K562 (cell line): ENCODE measurements at regions not wholly inside any gene's neighbourhood (a gene's known extent, or its start where the extent isn't known, plus 50 kb on each side); places are given as distances from the start of the nearest gene placed in this dataset.

Experiments
- ATAC-seq: fragments of 200-7000 bp; cut with Tn5 transposase; 3 replicates; pipeline ENCODE4 v1.9.1; 2020; ENCODE audit warnings: moderate library complexity
- BruUV-seq: library from RNA; stranded (reverse); fragments of 400-500 nt; replicated peaks from 2 replicates; lab custom pipeline; 2021; lab: Mats Ljungman, UMichigan
- CTCF ChIA-PET: fragments of 300-600 bp; formaldehyde crosslinking; extraction: SDS; loops from one replicate; lab custom pipeline; 2021; ENCODE audit warnings: low intra/inter-chr PET ratio; lab: Yijun Ruan, JAX
- POLR2A ChIA-PET: fragments of 300-600, 350-650 bp; sonication (Branson Sonifier 250); formaldehyde crosslinking; extraction: SDS; loops from one replicate; lab custom pipeline; 2021; ENCODE audit warnings: antibody characterized with exemption, inconsistent platforms; lab: Yijun Ruan, JAX
- DNase-seq, 4 experiments: peaks; one replicate each; pipeline versions ENCODE4 v3.0.0 to v3.0.0-alpha.2; 2011 to 2018; ENCODE audit warnings: low spot score in 3 of 4, mixed read lengths in 3 of 4; ENCODE audit errors: extremely low read depth in 1 of 4
- FAIRE-seq: peaks from 2 replicates; lab custom pipeline; 2011; peaks lifted over from hg19 to GRCh38; lab: Jason Lieb, UNC
- H2AFZ ChIP-seq: 2 replicates; pipeline ENCODE4 v1.6.0; 2011; ENCODE audit warnings: low read depth, low read length, control low read depth, inconsistent platforms
- H3K27ac ChIP-seq: fragments of 200-600 bp; 3 replicates; pipeline ENCODE4 v1.8.0; 2011; ENCODE audit warnings: low read depth, mild to moderate bottlenecking, control low read depth, inconsistent platforms, low read length, moderate library complexity, mixed read lengths; ENCODE audit errors: extremely low read depth
- H3K27me3 ChIP-seq, 2 experiments: fragments of 300-600 bp in 1 of 2; 2 replicates in 1 of 2; 3 replicates in 1 of 2; pipeline versions ENCODE4 v1.6.0 to v1.8.0; 2011; ENCODE audit warnings: inconsistent platforms in 2 of 2, low read length in 2 of 2, mild to moderate bottlenecking in 1 of 2, mixed read lengths in 1 of 2, moderate library complexity in 1 of 2; ENCODE audit not compliant: control insufficient read depth in 2 of 2, insufficient read depth in 2 of 2
- H3K36me3 ChIP-seq: fragments of 300-600 bp; 3 replicates; pipeline ENCODE4 v1.8.0; 2011; ENCODE audit warnings: mild to moderate bottlenecking, low read length, inconsistent platforms; ENCODE audit not compliant: control insufficient read depth, insufficient read depth
- H3K4me1 ChIP-seq, 2 experiments: fragments of 200-600 bp in 1 of 2; replicated peaks in 1 of 2; 2 replicates in 1 of 2; 3 replicates in 1 of 2; pipeline versions ENCODE4 v1.5.1 to v1.8.0; 2011; ENCODE audit warnings: inconsistent platforms in 2 of 2, low read length in 2 of 2, mild to moderate bottlenecking in 1 of 2, mixed read lengths in 1 of 2, moderate library complexity in 1 of 2; ENCODE audit not compliant: control insufficient read depth in 2 of 2, insufficient read depth in 2 of 2
- H3K4me2 ChIP-seq: 2 replicates; pipeline ENCODE4 v1.6.1; 2011; ENCODE audit warnings: low read length, control low read depth, inconsistent platforms, mixed read lengths; ENCODE audit not compliant: insufficient read depth
- H3K4me3 ChIP-seq: fragments of 200-600 bp; sonication (generic), shearing (Covaris generic); 2 replicates; pipeline ENCODE4 v1.5.1; 2016; ENCODE audit warnings: control low read depth, inconsistent platforms
- H3K79me2 ChIP-seq: fragments of 200-600 bp; 3 replicates; pipeline ENCODE4 v1.8.0; 2011; ENCODE audit warnings: low read length, inconsistent platforms; ENCODE audit not compliant: control insufficient read depth, insufficient read depth
- H3K9ac ChIP-seq, 2 experiments: 2 replicates each; pipeline versions ENCODE4 v1.6.0 to v1.6.1; 2011; ENCODE audit warnings: low read depth in 2 of 2, low read length in 2 of 2, control low read depth in 1 of 2, inconsistent platforms in 1 of 2, mild to moderate bottlenecking in 1 of 2, mixed read lengths in 1 of 2; ENCODE audit not compliant: insufficient read depth in 1 of 2
- H3K9me1 ChIP-seq: one replicate; pipeline ENCODE4 v1.6.0; 2011; ENCODE audit warnings: inconsistent platforms, mild to moderate bottlenecking, low read length, moderate library complexity; ENCODE audit not compliant: control insufficient read depth, insufficient read depth
- H3K9me3 ChIP-seq: replicated peaks from 2 replicates; pipeline ENCODE4 v1.5.1; 2011; ENCODE audit warnings: low read depth, low read length, inconsistent platforms; ENCODE audit not compliant: control insufficient read depth, insufficient read depth
- H4K20me1 ChIP-seq: replicated peaks from 2 replicates; pipeline ENCODE4 v1.6.1; 2011; ENCODE audit warnings: low read length, inconsistent platforms, mixed read lengths; ENCODE audit not compliant: control insufficient read depth, insufficient read depth
- CHD1 ChIP-seq: fragments of 200-600 bp; sonication (generic); IDR thresholded peaks from one replicate; pipeline ENCODE4 v1.6.1; 2012; ENCODE audit warnings: mild to moderate bottlenecking, moderate library complexity, low read length, inconsistent platforms
- GTF2E2 ChIP-seq: fragments of 200-800 bp; sonication (Bioruptor generic); IDR thresholded peaks from 2 replicates; pipeline ENCODE4 v1.6.1; 2016; ENCODE audit warnings: missing genetic modification characterization, missing compliant biosample characterization
- HDAC6 ChIP-seq: IDR thresholded peaks from 2 replicates; pipeline ENCODE4 v1.6.1; 2012; ENCODE audit warnings: low read depth, mild to moderate bottlenecking, control low read depth, inconsistent platforms, low read length, moderate library complexity
- PTTG1 ChIP-seq: fragments of 450-650 bp; IDR thresholded peaks from 2 replicates; pipeline ENCODE4 v1.6.1; 2016; ENCODE audit warnings: low read depth, mild to moderate bottlenecking, missing genetic modification characterization, missing compliant biosample characterization
- SAFB2 ChIP-seq: fragments of 200-400 bp; formaldehyde crosslinking; IDR thresholded peaks from 2 replicates; pipeline ENCODE4 v1.6.1; 2018; ENCODE audit warnings: borderline replicate concordance, low read length, low read depth, moderate library complexity; ENCODE audit not compliant: severe bottlenecking
- SMAD4 ChIP-seq: fragments of 250-450 bp; sonication (Bioruptor Pico); conservative IDR thresholded peaks from 2 replicates; pipeline ENCODE4 v1.8.0; 2021; ENCODE audit warnings: inconsistent platforms, mild to moderate bottlenecking, moderate library complexity
- TRIM24 ChIP-seq, 2 experiments: fragments of 450-650 bp; IDR thresholded peaks; 2 replicates each; pipeline ENCODE4 v1.6.1; 2016
- ZNF146 ChIP-seq: IDR thresholded peaks from one replicate; pipeline ENCODE4 v1.6.1; 2018; ENCODE audit warnings: missing compliant biosample characterization; ENCODE audit not compliant: unreplicated experiment
- ZNF354B ChIP-seq: fragments of 250-450 bp; sonication (Bioruptor Pico); IDR thresholded peaks from 2 replicates; pipeline ENCODE4 v1.4.0; 2020
- WGBS: fragments of 100-300 bp; shearing (Covaris generic); methylation state at CpG from one replicate; pipeline ENCODE4 v1.1.6; 2016; ENCODE audit warnings: low coverage, mixed read lengths; ENCODE audit not compliant: insufficient coverage; ENCODE audit errors: missing lambda C conversion rate; 5-methylcytosine and 5-hydroxymethylcytosine counted together
- in situ Hi-C: fragments of 300-500 bp; cut with MboI; formaldehyde crosslinking; loops from 4 replicates; pipeline ENCODE4 v1.15.0; 2018; ENCODE audit warnings: inconsistent platforms, mixed read lengths
- intact Hi-C: fragments of 100-400 bp; cut with micrococcal nuclease; formaldehyde crosslinking; loops from 2 replicates; pipeline ENCODE4 v1.14.2; 2022
- TF ChIP-seq, protein P1 (sequence below): fragments of 150-350 bp; IDR thresholded peaks from 2 replicates; pipeline ENCODE4 v1.6.1; 2014; ENCODE audit warnings: low read depth, mild to moderate bottlenecking, low read length, borderline replicate concordance
- TF ChIP-seq, protein P2 (sequence below): fragments of 450-650 bp; IDR thresholded peaks from 2 replicates; pipeline ENCODE4 v1.6.1; 2016; ENCODE audit warnings: mild to moderate bottlenecking
- TF ChIP-seq, protein P3 (sequence below): fragments of 450-650 bp; formaldehyde crosslinking; IDR thresholded peaks from 2 replicates; pipeline ENCODE4 v1.4.0; 2022; ENCODE audit warnings: missing genetic modification characterization
- TF ChIP-seq, protein P4 (sequence below), 2 experiments: fragments of 200-800 bp in 1 of 2; sonication (Bioruptor generic) in 1 of 2; sonication (generic) in 1 of 2; formaldehyde crosslinking in 1 of 2; IDR thresholded peaks in 1 of 2; conservative IDR thresholded peaks in 1 of 2; 2 replicates each; pipeline versions ENCODE4 v1.5.0 to v1.6.1; 2016 to 2020; ENCODE audit warnings: missing compliant biosample characterization in 1 of 2, missing genetic modification characterization in 1 of 2, missing genetic modification reagents in 1 of 2

DNA sequence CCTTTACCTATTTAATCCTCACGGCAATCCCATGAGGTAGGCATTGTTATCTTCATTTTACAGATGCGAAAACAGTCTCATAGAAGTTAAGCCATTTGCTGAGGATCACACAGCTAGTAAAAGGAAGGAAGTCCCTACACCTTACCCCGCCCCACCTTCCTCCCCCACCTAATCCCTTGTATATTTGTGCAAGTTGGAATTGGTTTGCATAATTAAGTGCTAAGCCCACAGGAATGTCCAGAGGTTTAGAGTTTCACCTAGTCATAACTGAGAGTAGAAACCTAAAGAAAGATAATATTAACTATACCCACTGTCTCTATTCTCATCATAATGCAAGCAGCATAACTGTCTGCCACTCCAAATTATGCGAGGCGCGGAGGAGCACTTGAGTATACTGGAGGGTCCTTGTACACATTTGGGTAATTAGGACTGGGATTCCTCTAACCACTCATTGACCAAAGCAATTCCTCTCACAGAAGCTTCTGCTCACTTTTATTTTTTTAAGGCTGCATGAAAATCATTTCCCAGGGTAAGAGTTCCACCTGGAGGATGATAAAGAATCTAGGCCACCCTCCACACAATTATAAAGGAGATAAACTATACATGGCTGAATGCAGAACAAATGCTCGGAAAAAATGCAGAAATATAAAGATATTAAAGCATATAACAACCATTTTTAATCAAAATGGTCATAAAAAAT is 199.9 kb downstream of the FAM181B start:
- no peak for ATAC-seq
- Histone ChIP-seq H3K36me3 (no peaks in the 10 kb centered on the region), H3K27me3 (no peaks in the 10 kb centered on the region), H3K9me1 (no peaks in the 10 kb centered on the region), H3K79me2 (no peaks in the 10 kb centered on the region), H3K4me3 (no peak overlapping the region), H3K4me2 (no peak overlapping the region), H3K27ac (no peak overlapping the region), H3K9ac (no peak overlapping the region), H2AFZ (no peak overlapping the region), H3K9me3 (no peaks in the 10 kb centered on the region), H4K20me1 (no peaks in the 10 kb centered on the region), H3K4me1 (no peaks in the 10 kb centered on the region)
- WGBS, result 8% methylated on average over 7 of the region's 7 CpGs
- ChIA-PET CTCF (no interaction called here), POLR2A (interaction anchor here (0.7 kb wide), 1 partner anchor 111 kb away, joined by 3 read pairs; no protein-coding TSS in a partner anchor)
- BruUV-seq, result no TSS peak
- DNase-seq, result no peak
- in situ Hi-C loops (no loop called here), intact Hi-C loops (no loop called here)
- no peak for FAIRE-seq
- TF ChIP-seq, protein P1, sequence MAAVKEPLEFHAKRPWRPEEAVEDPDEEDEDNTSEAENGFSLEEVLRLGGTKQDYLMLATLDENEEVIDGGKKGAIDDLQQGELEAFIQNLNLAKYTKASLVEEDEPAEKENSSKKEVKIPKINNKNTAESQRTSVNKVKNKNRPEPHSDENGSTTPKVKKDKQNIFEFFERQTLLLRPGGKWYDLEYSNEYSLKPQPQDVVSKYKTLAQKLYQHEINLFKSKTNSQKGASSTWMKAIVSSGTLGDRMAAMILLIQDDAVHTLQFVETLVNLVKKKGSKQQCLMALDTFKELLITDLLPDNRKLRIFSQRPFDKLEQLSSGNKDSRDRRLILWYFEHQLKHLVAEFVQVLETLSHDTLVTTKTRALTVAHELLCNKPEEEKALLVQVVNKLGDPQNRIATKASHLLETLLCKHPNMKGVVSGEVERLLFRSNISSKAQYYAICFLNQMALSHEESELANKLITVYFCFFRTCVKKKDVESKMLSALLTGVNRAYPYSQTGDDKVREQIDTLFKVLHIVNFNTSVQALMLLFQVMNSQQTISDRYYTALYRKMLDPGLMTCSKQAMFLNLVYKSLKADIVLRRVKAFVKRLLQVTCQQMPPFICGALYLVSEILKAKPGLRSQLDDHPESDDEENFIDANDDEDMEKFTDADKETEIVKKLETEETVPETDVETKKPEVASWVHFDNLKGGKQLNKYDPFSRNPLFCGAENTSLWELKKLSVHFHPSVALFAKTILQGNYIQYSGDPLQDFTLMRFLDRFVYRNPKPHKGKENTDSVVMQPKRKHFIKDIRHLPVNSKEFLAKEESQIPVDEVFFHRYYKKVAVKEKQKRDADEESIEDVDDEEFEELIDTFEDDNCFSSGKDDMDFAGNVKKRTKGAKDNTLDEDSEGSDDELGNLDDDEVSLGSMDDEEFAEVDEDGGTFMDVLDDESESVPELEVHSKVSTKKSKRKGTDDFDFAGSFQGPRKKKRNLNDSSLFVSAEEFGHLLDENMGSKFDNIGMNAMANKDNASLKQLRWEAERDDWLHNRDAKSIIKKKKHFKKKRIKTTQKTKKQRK, result no peak
- TF ChIP-seq HDAC6, result no peak
- no peak for TF ChIP-seq GTF2E2 (tag)
- no peak for TF ChIP-seq ZNF354B (CRISPR knock-in tag)
- TF ChIP-seq TRIM24 (IDR thresholded peaks at IDR 0.05), result no peak
- TF ChIP-seq, protein P2, sequence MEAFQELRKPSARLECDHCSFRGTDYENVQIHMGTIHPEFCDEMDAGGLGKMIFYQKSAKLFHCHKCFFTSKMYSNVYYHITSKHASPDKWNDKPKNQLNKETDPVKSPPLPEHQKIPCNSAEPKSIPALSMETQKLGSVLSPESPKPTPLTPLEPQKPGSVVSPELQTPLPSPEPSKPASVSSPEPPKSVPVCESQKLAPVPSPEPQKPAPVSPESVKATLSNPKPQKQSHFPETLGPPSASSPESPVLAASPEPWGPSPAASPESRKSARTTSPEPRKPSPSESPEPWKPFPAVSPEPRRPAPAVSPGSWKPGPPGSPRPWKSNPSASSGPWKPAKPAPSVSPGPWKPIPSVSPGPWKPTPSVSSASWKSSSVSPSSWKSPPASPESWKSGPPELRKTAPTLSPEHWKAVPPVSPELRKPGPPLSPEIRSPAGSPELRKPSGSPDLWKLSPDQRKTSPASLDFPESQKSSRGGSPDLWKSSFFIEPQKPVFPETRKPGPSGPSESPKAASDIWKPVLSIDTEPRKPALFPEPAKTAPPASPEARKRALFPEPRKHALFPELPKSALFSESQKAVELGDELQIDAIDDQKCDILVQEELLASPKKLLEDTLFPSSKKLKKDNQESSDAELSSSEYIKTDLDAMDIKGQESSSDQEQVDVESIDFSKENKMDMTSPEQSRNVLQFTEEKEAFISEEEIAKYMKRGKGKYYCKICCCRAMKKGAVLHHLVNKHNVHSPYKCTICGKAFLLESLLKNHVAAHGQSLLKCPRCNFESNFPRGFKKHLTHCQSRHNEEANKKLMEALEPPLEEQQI, result no peak
- TF ChIP-seq CHD1, result no peak
- TF ChIP-seq ZNF146 (CRISPR knock-in tag), result no peak
- TF ChIP-seq SAFB2, result no peak
- TF ChIP-seq, protein P3, sequence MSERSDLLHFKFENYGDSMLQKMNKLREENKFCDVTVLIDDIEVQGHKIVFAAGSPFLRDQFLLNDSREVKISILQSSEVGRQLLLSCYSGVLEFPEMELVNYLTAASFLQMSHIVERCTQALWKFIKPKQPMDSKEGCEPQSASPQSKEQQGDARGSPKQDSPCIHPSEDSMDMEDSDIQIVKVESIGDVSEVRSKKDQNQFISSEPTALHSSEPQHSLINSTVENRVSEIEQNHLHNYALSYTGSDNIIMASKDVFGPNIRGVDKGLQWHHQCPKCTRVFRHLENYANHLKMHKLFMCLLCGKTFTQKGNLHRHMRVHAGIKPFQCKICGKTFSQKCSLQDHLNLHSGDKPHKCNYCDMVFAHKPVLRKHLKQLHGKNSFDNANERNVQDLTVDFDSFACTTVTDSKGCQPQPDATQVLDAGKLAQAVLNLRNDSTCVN (CRISPR knock-in tag), result no peak
- TF ChIP-seq, protein P4, sequence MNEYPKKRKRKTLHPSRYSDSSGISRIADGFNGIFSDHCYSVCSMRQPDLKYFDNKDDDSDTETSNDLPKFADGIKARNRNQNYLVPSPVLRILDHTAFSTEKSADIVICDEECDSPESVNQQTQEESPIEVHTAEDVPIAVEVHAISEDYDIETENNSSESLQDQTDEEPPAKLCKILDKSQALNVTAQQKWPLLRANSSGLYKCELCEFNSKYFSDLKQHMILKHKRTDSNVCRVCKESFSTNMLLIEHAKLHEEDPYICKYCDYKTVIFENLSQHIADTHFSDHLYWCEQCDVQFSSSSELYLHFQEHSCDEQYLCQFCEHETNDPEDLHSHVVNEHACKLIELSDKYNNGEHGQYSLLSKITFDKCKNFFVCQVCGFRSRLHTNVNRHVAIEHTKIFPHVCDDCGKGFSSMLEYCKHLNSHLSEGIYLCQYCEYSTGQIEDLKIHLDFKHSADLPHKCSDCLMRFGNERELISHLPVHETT (CRISPR knock-in tag; conservative IDR thresholded peaks at IDR 0.05 in 1 of 2, IDR thresholded peaks at IDR 0.05 in 1 of 2), result no peak
- no peak for TF ChIP-seq SMAD4 (CRISPR knock-in tag)
- no peak for TF ChIP-seq PTTG1 (tag)
- TF ChIP-seq, all 486 proteins: peak for 0
